HG02884 (cell line): ENCODE measurements at regions not wholly inside any gene's neighbourhood (a gene's known extent, or its start where the extent isn't known, plus 50 kb on each side); places are given as distances from the start of the nearest gene placed in this dataset.
"Not testable (repeated sequence)": the region's sequence is repeated elsewhere in the genome, so short reads cannot be mapped to it uniquely, and the experiment has no call there.

Source experiments
- ATAC-seq: cut with Tn5 transposase; IDR thresholded peaks from one replicate; pipeline ENCODE4 v1.9.1; 2021; ENCODE audit warnings: mild to moderate bottlenecking, moderate library complexity; ENCODE audit not compliant: unreplicated experiment

DNA sequence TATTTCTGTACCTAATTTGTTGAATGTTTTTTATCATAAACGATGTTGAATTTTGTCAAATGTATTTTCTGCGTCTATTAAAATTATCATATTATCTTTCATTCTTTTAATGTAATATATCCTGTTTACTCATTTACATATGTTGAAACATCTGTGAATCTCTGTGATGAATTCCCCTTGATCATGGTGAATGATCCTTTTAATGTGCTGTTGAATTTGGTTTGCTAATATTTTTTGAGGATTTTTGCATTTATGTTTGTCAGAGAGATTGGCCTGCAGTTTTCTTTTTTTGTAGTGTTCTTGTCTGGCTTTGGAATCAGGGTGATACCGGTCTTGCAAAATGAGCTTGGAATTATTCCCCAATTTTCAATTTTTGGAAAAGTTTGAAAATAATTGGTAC lies 569.3 kb upstream of the CCDC179 start:
- no peak for ATAC-seq

DNA sequence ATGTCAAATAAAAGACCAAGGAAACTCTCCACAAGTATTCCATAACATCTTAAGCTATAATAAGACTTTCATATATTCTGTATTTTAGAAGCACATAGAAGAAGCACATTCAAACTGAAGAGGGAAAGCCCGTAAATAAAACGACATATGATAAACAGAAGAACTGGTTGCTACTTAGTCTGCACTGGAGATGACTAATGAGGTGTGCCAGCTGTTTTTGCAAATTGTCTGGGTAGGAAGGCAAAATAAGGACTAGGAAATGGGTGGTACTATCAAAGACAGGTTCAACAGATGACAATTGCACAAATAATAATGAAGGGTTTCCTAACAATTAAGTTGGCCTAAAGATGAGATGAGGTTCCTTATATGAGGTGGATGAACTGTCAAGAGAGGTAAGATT lies 593.2 kb upstream of the CCDC179 start:
- ATAC-seq = no peak

DNA sequence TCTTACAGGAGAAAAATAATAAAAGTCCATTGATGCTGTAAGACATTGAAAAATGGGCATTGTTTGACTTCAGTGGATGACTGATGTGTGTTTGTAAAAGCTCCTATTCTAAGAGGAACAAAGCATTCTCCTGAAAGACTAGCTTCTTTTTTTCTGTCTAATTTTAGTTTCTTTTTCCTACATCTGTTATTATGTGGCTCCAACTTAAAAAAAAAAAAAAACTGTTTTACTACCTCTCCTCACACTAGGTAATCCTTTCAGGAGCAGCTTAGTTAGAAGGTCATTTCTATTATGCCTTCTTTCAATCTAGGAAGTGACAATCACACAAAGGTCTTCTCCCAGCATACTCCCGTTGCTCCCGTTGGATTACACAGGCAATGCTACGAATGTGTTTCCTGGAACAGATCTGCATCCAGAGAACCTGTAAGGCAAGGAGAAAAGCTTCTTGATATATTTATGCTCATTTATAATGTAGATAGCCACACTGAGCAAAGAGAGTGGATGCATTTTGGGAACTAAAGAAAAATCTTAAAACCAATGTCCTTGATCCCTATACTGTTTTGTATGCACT lies 595.1 kb upstream of the CCDC179 start:
- ATAC-seq = no peak

DNA sequence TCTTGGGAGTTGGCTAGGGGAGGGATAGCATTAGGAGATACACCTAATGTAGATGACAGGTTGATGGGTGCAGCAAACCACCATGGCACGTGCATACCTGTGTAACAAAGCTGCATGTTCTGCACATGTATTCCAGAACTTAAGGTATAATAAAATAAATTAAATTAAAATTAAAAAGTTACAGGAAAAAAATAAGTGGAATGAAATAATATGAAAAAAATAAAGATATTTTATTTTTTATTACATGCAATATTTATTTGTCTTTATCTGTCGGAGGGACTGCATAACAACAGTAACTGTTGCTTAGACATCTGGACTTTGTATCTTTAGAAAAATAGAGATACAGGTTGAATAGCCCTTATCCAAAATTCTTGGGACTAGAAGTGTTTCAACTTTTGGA lies 597.4 kb upstream of the CCDC179 start:
- ATAC-seq = no peak

DNA sequence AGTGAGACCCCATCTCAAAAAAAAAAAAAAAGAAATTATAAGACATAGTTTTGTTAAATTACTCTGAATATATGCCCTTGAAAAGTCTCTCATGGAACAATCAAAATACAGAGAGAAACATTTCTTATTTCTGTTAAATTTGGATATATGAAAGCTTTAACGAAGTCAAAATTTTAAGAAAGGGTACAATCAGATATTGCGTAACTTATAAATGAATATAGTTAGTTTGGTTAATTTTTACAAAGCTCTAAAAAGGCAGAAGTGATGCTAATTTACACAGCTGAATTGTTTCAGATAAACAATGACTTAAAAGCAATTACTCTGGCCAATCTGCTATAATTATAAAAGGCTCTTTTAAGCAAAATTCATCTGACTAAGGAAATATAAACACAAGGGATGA lies 611.6 kb upstream of the CCDC179 start:
- no peak for ATAC-seq

DNA sequence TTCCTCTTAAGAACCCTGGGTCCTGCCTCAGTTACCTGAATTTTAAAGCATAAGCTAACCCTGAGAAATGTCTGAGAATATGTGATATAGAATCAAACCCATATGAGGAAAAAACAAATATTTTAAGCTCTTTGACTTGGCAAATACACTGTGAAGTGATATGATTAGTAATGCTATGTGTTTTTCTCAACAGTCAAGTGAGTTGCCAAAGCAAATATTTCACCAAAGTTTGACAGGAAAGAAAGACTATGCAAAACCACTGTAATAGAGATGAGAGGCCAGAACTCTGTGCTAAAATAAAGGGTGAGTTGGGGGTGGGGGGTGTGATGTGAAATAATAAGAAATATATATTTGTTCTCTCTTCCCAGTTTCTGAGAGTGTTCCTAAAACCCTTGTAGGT lies 613.5 kb upstream of the CCDC179 start:
- no peak for ATAC-seq

DNA sequence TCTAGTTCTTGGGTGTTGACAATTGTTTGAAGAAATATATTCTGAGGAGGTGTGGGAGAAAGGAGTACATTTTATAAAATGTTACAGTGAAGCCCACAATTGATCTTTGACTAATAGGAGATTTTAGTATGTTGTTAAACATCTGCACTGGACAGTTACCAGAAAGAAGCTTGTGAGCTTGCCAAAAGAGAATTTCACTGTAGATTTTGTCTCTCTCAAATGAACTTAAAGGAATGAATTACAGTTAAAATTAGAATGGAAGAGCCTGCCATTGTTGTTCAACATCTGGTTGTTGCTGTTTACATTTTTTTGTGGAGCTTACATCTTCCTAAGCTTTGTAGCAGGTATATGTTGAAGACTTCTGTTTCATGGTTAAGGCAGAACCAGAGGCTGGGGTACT lies 620.5 kb upstream of the CCDC179 start:
- no peak for ATAC-seq

DNA sequence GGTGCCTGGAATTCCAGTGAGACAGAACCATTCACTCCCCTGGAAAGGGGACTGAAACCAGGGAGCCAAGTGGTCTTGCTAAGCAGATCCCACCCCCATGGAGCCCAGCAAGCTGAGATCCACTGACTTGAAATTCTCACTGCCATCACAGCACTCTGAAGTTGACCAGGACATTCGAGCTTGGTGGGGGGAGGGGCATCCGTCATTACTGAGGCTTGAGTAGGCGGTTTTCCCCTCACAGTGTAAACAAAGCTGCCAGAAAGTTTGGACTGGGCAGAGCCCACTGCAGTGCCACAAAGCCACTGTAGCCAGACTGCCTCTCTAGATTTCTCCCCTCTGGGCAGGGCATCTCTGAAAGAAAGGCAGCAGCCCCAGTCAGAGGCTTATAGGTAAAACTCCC lies 623.9 kb upstream of the CCDC179 start:
- ATAC-seq = not testable (repeated sequence)

DNA sequence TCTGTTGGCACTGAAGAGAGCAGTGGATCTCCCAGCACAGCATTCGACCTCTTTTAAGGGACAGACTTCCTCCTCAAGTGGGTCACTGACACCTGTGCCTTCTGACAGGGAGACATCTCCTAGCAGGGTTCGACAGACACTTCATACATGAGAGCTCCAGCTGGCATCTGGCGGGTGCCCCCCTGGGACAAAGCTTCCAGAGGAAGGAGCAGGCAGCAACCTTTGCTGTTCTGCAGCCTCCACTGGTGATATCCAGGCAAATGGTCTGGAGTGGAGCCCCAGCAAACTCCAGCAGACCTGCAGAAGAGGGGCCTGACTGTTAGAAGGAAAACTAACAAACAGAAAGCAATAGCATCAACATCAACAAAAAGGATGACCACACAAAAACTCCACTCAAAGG lies 624.3 kb upstream of the CCDC179 start:
- ATAC-seq = not testable (repeated sequence)

DNA sequence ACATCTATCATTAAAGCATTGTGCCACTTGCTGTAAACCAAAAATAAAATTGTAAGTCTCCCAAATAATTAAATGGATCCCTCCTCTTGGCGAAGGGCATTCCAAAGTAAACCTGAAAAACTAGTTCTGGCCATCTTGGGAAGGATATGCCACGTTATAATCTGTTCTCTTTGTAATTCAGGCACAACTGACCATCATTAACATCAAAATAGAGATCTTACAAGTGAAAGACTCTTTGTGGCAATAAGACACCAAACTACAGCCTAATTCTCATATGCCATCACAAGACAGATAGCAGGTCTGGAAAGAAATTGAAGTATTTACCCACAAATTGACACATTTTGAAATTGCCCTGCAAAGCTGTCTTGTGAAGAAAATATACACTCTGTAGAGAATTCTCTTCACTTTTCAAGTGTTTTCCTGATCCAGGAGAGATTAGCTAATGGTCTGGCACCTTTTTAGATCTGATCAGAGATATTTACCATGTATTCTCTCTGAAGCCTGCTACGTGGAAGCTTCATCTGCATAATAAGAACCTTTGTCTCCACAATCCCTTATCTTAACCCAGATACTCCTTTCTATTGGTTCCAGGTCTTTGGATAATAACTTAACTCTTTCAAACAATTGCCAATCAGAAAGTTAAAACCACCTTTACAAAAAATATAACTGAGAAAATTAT lies 630.4 kb upstream of the CCDC179 start:
- no peak for ATAC-seq

DNA sequence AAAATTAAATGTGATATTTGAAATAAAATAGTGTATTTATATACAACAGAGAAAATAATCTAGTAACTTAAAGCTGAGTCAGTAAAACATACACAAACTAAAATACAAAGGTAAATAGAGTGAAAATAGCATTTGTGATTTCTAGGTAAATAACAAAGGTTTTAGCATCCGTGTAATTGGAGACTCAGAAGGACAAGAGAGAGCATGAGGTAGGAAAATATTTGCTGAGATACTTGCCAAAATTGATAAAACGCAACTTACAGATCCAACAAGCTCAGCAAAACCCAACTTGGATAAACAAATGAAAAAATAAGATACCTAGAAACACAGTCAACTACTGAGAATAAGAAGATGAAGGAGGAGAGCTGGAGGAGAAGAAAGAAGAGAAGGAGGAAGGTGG lies 634.7 kb upstream of the CCDC179 start:
- ATAC-seq = no peak

DNA sequence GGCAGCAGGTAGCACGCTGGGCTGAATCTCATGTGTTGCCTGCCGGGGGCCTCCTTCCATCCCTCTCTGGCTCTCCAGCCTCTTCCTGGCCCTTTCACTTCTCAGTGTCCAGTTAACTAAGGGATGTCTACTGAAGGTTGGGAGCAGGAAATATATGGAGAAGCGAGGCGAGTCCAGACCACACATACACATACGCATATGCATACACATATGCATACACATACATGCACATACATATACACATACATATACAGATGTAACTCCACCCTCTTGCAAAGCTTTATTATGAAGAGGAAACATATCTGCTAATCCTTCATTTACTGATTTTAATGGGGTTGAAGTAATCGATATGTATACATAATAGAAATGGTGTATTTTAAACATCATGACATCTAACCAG lies 636.1 kb upstream of the CCDC179 start:
- no peak for ATAC-seq

DNA sequence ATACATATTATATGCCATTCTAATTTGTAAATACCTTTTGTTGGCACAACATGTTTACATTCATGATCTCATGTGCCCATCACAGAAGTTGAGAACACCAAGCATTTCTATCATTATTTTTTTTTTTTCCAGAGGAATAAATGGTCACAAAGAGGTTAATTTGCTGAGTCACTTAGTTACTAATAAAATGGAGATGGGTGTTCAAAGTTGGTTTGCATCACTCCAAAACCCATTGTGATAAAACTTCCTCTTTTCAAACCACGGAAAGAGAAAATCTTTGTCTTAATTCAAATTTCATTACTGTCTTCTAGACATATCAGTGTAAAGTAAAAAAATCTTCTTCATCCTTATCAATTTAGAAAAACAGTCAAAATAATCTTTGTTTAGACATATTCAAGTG lies 636.8 kb upstream of the CCDC179 start:
- no peak for ATAC-seq

DNA sequence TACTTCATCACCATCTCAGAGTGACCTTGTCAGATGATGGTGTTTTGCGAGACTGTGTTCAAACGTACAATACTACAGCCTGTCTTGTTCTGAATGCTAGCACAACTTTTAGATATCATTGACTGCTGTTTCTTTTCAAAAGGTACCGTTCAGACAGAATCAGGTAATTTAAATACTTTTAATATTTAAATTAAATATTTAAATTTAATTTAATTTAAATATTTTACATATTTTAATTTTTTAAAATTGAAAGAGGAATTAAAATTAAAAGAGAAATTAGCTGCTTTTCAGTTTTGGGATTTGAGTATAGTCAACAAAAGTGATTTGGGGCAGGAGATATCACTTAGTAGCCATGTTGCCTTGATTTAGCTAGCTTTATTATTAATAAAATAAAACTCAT lies 642.1 kb upstream of the CCDC179 start:
- no peak for ATAC-seq

DNA sequence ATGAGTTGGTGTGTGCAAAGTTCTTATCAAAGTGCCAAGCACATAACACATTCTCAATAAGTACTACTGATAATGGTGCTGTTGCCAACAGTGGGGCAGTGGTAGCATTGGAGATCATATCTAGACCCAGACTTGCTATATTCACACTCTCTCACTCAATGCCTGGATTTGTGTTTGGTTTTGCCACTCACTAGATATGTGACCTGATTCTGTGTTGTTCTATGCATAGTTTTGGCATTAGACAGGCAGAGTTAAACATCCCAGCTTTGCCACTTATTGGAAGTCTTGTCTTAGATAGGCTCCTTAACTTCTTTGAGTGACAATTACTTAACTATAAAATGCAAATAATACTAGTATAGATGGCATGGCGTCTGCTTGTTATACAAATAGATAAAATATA lies 642.6 kb upstream of the CCDC179 start:
- ATAC-seq = no peak

DNA sequence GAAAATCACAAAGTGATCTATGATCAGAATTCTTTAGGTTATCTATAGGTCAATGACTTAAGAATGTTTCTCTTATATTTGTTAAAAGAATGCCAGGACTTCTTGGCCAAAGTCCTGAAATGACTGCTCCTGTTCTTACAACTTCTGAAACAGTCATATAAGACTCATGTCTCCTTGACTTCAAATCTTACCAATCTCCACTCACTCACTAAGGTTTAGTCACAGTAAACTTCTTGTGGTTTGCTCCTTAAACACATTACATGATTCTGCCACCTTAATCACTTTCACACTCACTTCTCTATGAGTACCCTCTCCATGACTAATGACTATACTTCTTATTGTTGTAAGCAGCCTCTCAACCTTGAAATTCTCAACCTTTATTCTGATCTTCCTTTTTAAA lies 648.7 kb upstream of the CCDC179 start:
- no peak for ATAC-seq

DNA sequence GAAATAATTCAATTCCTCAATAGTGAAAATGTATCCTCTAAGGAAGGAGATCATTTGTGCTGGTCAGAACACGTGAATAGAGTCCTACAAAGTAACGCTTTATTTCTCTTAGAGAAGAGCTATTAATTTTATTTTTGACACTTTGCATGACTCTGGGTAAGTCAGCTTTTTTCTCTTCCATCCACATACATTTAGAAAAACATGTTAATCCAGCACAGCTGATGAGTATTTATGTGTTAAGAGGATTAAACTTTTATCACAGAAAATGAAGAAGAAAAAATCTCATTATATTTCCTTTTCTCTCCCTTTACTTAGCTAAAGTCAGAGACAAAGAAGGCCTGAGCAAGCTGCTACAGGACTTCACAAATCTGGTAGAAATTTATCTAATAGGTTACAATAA lies 649.5 kb upstream of the CCDC179 start:
- ATAC-seq = no peak

DNA sequence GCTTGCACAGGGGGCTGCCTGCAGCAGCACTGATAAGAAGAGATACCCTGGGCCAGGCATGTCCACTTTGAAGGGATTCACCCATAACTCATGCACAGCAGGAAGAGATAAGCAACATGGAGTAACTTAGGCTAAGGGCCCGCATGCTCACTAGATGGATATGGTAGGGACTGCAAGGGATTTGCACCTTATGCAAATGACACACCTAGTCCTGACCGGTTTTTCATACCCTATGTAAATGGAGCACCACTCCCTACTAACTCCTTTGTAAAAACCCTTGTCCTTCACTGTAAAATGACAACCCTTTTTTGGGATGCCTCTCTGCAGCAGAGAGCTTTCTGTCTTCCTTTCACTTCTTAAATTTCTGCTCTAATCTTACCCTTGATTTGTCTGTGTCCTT lies 658.9 kb upstream of the CCDC179 start:
- ATAC-seq = no peak

DNA sequence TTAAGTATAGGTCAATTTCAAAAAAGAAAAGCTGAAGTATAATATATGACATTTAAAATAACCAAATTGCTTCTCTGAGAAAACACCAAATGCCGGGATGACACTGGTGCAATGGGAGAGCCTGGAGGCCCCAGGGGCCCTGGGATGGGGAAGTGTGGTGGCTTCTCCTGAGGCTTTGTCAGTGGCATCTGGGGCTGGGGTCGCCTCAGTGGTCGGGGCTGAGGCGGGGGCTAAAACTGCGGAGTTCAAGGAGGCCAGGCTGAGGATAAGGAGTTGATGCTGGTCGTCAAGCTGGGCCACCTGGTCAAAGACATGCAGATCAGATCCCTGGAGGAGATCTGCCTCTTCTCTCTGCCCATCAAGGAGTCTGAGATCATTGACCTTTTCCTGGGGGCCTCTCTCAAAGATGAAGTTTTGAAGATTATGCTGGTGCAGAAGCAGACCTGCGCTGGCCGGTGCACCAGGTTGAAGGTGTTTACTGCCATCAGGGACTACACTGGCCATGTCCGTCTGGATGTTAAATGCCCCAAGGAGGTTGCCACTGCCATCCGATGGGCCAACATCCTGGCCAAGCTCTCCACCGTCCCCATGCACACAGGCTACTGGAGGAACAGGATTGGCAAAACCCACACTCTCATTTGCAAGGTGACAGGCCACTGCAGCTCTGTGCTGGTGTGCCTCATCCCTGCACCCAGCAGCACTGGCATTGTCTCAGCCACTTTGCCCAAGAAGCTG lies 660.1 kb upstream of the CCDC179 start:
- no peak for ATAC-seq

DNA sequence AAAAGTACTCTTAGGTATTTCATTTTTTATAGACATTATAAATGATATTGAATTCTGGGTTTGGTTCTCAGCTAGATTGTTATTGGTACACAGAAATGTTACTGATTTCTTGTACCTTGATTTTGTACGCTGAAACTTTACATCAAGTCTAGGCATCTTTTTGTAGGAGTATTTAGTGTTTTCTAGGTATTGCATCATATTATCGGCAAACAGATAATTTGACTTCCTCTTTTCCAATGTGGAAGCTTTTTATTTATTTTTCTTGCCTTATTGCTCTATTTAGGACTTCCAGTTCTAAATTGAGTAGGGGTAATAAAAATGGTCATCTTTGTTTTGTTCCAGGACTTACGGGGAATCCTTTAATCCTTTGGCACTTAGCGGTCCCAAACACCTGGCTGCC lies 676.6 kb upstream of the CCDC179 start:
- ATAC-seq = no peak

DNA sequence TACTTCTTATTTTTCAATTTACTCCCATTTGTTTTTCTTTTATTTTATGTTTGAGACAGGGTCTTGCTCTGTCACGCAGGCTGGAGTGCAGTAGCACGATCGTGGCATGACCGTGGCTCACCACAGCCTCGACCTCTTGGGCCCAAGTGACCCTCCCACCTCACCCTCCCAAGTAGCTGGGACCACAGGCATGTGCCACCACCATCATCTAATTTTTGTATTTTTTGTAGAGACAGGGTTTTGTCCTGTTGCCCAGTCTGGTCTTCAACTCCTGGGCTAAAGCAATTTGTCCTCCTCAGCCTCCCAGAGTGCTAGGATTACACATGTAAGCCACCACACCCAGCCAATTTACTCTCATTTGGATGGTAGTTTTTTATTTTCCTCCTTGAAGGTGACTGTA lies 679.3 kb upstream of the CCDC179 start:
- no peak for ATAC-seq

DNA sequence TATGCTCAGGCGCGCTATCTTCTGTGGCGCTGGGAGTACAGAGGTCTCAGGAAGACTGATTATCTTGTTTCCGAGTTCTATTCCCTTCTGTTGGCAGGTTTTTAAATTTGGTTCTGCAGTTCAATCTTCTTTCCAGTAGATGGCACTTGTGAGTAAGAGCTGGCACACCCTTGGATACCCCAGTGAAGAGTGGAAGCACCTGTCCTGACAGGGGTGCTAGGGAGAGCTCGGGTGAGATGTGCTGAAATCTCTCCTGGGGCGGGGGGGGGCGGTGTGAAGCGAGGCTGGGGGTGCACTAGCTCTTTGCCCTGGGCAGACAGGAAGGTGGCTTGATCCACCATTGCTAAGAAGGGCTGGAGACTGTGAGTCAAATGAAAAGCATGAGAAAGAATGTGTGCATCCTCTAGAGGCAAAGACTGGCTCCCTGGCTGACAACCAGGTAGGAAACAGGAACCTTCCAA lies 679.9 kb upstream of the CCDC179 start:
- peak; percentile 96 for ATAC-seq
